Astrocyte (in vitro differentiated cells and primary cell): ENCODE measurements at regions not wholly inside any gene's neighbourhood (a gene's known extent, or its start where the extent isn't known, plus 50 kb on each side); places are given as distances from the start of the nearest gene placed in this dataset.
"Not testable (repeated sequence)": the region's sequence is repeated elsewhere in the genome, so short reads cannot be mapped to it uniquely, and the experiment has no call there.

ENCODE experiments used
- DNase-seq: peaks from one replicate; pipeline ENCODE4 v3.0.0-alpha.2; 2010; ENCODE audit warnings: low read depth
- FAIRE-seq: peaks from 2 replicates; lab custom pipeline; 2011; peaks lifted over from hg19 to GRCh38; lab: Jason Lieb, UNC
- H2AFZ ChIP-seq: 2 replicates; pipeline ENCODE4 v1.6.0; 2012; ENCODE audit warnings: low read depth, low read length, inconsistent platforms
- H3K27ac ChIP-seq: 2 replicates; pipeline ENCODE4 v1.5.1; 2011; ENCODE audit warnings: low read depth, low read length, inconsistent platforms
- H3K27me3 ChIP-seq: 2 replicates; pipeline ENCODE4 v1.6.0; 2011; ENCODE audit warnings: low read length, inconsistent platforms; ENCODE audit not compliant: insufficient read depth
- H3K36me3 ChIP-seq: 2 replicates; pipeline ENCODE4 v1.5.1; 2011; ENCODE audit warnings: low read length, inconsistent platforms; ENCODE audit not compliant: insufficient read depth
- H3K4me1 ChIP-seq: 2 replicates; pipeline ENCODE4 v1.5.1; 2011; ENCODE audit warnings: low read length, inconsistent platforms; ENCODE audit not compliant: insufficient read depth
- H3K4me2 ChIP-seq: 2 replicates; pipeline ENCODE4 v1.6.0; 2012; ENCODE audit warnings: low read length, inconsistent platforms
- H3K4me3 ChIP-seq: 2 replicates; pipeline ENCODE4 v1.5.1; 2011; ENCODE audit warnings: low read depth, mild to moderate bottlenecking, low read length, inconsistent platforms; ENCODE audit not compliant: insufficient read depth
- H3K79me2 ChIP-seq: 2 replicates; pipeline ENCODE4 v1.6.0; 2012; ENCODE audit warnings: mild to moderate bottlenecking, low read length, inconsistent platforms; ENCODE audit not compliant: insufficient read depth
- H3K9ac ChIP-seq: 2 replicates; pipeline ENCODE4 v1.6.0; 2012; ENCODE audit warnings: mild to moderate bottlenecking, low read length, inconsistent platforms
- H3K9me3 ChIP-seq: 2 replicates; pipeline ENCODE4 v1.5.1; 2012; ENCODE audit warnings: low read depth, mild to moderate bottlenecking, low read length, inconsistent platforms; ENCODE audit not compliant: insufficient read depth
- H4K20me1 ChIP-seq: 2 replicates; pipeline ENCODE4 v1.6.0; 2012; ENCODE audit warnings: low read length, inconsistent platforms; ENCODE audit not compliant: insufficient read depth
- H3K27ac Mint-ChIP-seq: one replicate; pipeline ENCODE4 v1.8.0; 2021; ENCODE audit warnings: mild to moderate bottlenecking, mixed read lengths; ENCODE audit not compliant: unreplicated experiment
- H3K27me3 Mint-ChIP-seq: one replicate; pipeline ENCODE4 v1.8.0; 2021; ENCODE audit warnings: low read depth, mixed read lengths; ENCODE audit not compliant: unreplicated experiment
- H3K36me3 Mint-ChIP-seq: one replicate; pipeline ENCODE4 v1.8.0; 2021; ENCODE audit warnings: low read depth, mixed read lengths; ENCODE audit not compliant: unreplicated experiment
- H3K4me1 Mint-ChIP-seq: one replicate; pipeline ENCODE4 v1.8.0; 2021; ENCODE audit warnings: low read depth, mixed read lengths; ENCODE audit not compliant: unreplicated experiment
- H3K4me3 Mint-ChIP-seq: one replicate; pipeline ENCODE4 v1.8.0; 2021; ENCODE audit warnings: mild to moderate bottlenecking, moderate library complexity, mixed read lengths; ENCODE audit not compliant: unreplicated experiment
- H3K9me3 Mint-ChIP-seq: one replicate; pipeline ENCODE4 v1.8.0; 2021; ENCODE audit warnings: mild to moderate bottlenecking, mixed read lengths; ENCODE audit not compliant: unreplicated experiment

GRCh38 chr2:87327648-87328371, 306.2 kb upstream of the PLGLB1 start:
- H2AFZ ChIP-seq, DNase-seq, H3K79me2 ChIP-seq, H3K9me3 ChIP-seq, FAIRE-seq, H3K4me1 ChIP-seq, H3K9me3 Mint-ChIP-seq, H3K4me2 ChIP-seq, H4K20me1 ChIP-seq, H3K27me3 Mint-ChIP-seq, H3K27ac ChIP-seq, H3K4me3 Mint-ChIP-seq, H3K27ac Mint-ChIP-seq, H3K9ac ChIP-seq, H3K4me3 ChIP-seq, H3K36me3 Mint-ChIP-seq, H3K4me1 Mint-ChIP-seq, H3K36me3 ChIP-seq, H3K27me3 ChIP-seq: not testable (repeated sequence)

- not testable (repeated sequence) for H3K4me3 Mint-ChIP-seq, H3K9ac ChIP-seq, H3K79me2 ChIP-seq, FAIRE-seq, H3K4me2 ChIP-seq, H3K4me3 ChIP-seq, H4K20me1 ChIP-seq, H3K27ac Mint-ChIP-seq, H3K9me3 Mint-ChIP-seq, H3K4me1 Mint-ChIP-seq, DNase-seq, H3K27me3 ChIP-seq, H3K27me3 Mint-ChIP-seq, H3K4me1 ChIP-seq, H3K27ac ChIP-seq, H3K36me3 Mint-ChIP-seq, H3K9me3 ChIP-seq, H2AFZ ChIP-seq, H3K36me3 ChIP-seq
Observed at GRCh38 chr2:87329529-87329928, 307.9 kb upstream of the PLGLB1 start.

GRCh38 chr2:87330486-87330885, 308.8 kb upstream of the PLGLB1 start:
- not testable (repeated sequence) for H2AFZ ChIP-seq, H3K4me2 ChIP-seq, H4K20me1 ChIP-seq, H3K4me1 Mint-ChIP-seq, H3K4me1 ChIP-seq, H3K27ac ChIP-seq, H3K27me3 ChIP-seq, H3K9ac ChIP-seq, H3K27me3 Mint-ChIP-seq, H3K27ac Mint-ChIP-seq, DNase-seq, H3K36me3 Mint-ChIP-seq, H3K9me3 Mint-ChIP-seq, H3K4me3 ChIP-seq, H3K9me3 ChIP-seq, H3K79me2 ChIP-seq, H3K4me3 Mint-ChIP-seq, H3K36me3 ChIP-seq
- peak; percentile 54 for FAIRE-seq

GRCh38 chr2:87331940-87332583, 310.4 kb upstream of the PLGLB1 start:
- H3K27me3 ChIP-seq, H3K4me1 Mint-ChIP-seq, H3K9ac ChIP-seq, H3K9me3 ChIP-seq, H4K20me1 ChIP-seq, H3K36me3 ChIP-seq, H3K4me3 Mint-ChIP-seq, DNase-seq, H2AFZ ChIP-seq, H3K27ac Mint-ChIP-seq, H3K27ac ChIP-seq, H3K36me3 Mint-ChIP-seq, H3K4me1 ChIP-seq, H3K4me3 ChIP-seq, H3K4me2 ChIP-seq, FAIRE-seq, H3K79me2 ChIP-seq, H3K27me3 Mint-ChIP-seq, H3K9me3 Mint-ChIP-seq: not testable (repeated sequence)

GRCh38 chr2:87334888-87335287, 313.2 kb upstream of the PLGLB1 start:
- not testable (repeated sequence) for H3K4me1 Mint-ChIP-seq, H3K4me3 Mint-ChIP-seq, H3K4me3 ChIP-seq, H3K9me3 ChIP-seq, H3K9ac ChIP-seq, H3K27ac ChIP-seq, H3K27me3 Mint-ChIP-seq, H3K27me3 ChIP-seq, DNase-seq, H3K9me3 Mint-ChIP-seq, H3K27ac Mint-ChIP-seq, H4K20me1 ChIP-seq, FAIRE-seq, H2AFZ ChIP-seq, H3K36me3 ChIP-seq, H3K36me3 Mint-ChIP-seq, H3K4me2 ChIP-seq, H3K79me2 ChIP-seq, H3K4me1 ChIP-seq

GRCh38 chr2:87338998-87339397, 317.4 kb upstream of the PLGLB1 start:
- H3K36me3 Mint-ChIP-seq, H3K9me3 ChIP-seq, H3K79me2 ChIP-seq, H3K4me3 Mint-ChIP-seq, H3K9me3 Mint-ChIP-seq, H3K27me3 Mint-ChIP-seq, H3K4me2 ChIP-seq, H3K4me3 ChIP-seq, H3K27ac Mint-ChIP-seq, H3K27me3 ChIP-seq, H3K4me1 ChIP-seq, H2AFZ ChIP-seq, H4K20me1 ChIP-seq, H3K4me1 Mint-ChIP-seq, H3K27ac ChIP-seq, H3K9ac ChIP-seq, FAIRE-seq, H3K36me3 ChIP-seq: not testable (repeated sequence)
- DNase-seq, result peak; percentile 56
